ENCODE measurements at regions not wholly inside any gene's neighbourhood (a gene's known extent, or its start where the extent isn't known, plus 50 kb on each side); places are given as distances from the start of the nearest gene placed in this dataset.

DNA sequence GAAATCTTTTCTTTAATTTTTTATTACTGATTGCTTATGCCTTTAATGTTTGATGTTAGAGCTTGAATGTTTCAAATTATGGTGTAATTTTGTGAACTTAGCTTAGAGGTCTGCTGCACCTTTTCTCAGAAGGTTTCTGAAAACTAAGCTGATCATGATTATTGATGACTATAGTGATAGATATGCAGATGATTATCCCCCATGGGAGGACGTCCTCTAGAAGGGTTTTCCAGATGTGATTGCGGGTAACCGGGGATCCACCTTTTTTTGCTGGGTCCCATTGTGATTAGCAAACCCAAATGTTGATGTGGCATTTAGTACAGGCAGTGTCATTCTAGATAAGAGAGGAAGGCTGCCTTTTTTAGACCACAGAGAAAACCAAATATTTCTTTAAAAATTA, 272.9 kb downstream of the FBXO8 start:
- Histone ChIP-seq H3K27ac (ENCODE audit: low read depth, low read length) (no peak overlapping the region), H3K79me1 (ENCODE audit: low read depth, low read length) (no peaks in the 10 kb centered on the region), H3K27me3 (replicated peaks in 1 of 4; ENCODE audit: control insufficient read depth in 3 of 4, extremely low read depth in 1 of 4, insufficient read depth in 3 of 4, low read length in 3 of 4) (no peaks in the 10 kb centered on the region), H4K20me1 (replicated peaks in 1 of 2; ENCODE audit: control insufficient read depth in 1 of 2, insufficient read depth in 2 of 2, low read length in 2 of 2) (no peaks in the 10 kb centered on the region), H4K8ac (ENCODE audit: extremely low read depth, insufficient read depth, low read length) (no peak overlapping the region), H3K9ac (replicated peaks in 1 of 4; ENCODE audit: extremely low read depth in 1 of 4, low read depth in 3 of 4, low read length in 3 of 4) (no peak overlapping the region), H2BK15ac (ENCODE audit: low read length) (no peak overlapping the region), H3K4ac (replicated peaks; ENCODE audit: insufficient read length, low read depth, low read length) (no peak overlapping the region), H3K56ac (replicated peaks; ENCODE audit: insufficient read length, low read depth, low read length) (no peak overlapping the region), H4K91ac (replicated peaks; ENCODE audit: insufficient read length, low read length) (no peak overlapping the region), H4K5ac (ENCODE audit: insufficient read length, low read depth, low read length) (no peak overlapping the region), H3K9me3 (ENCODE audit: insufficient read depth in 2 of 2, low read depth in 1 of 2, low read length in 1 of 2) (no peaks in the 10 kb centered on the region), H2AFZ (ENCODE audit: low read length) (no peak overlapping the region), H3K18ac (ENCODE audit: extremely low read depth, low read length) (no peak overlapping the region), H3K79me2 (ENCODE audit: control insufficient read depth in 1 of 2, insufficient read depth in 2 of 2, low read length in 2 of 2) (no peaks in the 10 kb centered on the region), H3K36me3 (ENCODE audit: control insufficient read depth in 2 of 4, insufficient read depth in 4 of 4, low read length in 3 of 4) (no peaks in the 10 kb centered on the region), H3K14ac (ENCODE audit: insufficient read length) (no peak overlapping the region), H3K4me2 (ENCODE audit: insufficient read depth in 1 of 2, low read depth in 2 of 2, low read length in 2 of 2) (no peak overlapping the region), H2BK12ac (ENCODE audit: low read depth, low read length) (no peak overlapping the region), H2BK20ac (ENCODE audit: low read length) (no peak overlapping the region), H3K23me2 (ENCODE audit: low read depth, low read length) (no peaks in the 10 kb centered on the region), H3K23ac (ENCODE audit: insufficient read length) (no peak overlapping the region), H2BK5ac (ENCODE audit: low read depth, low read length) (no peak overlapping the region), H2AK5ac (ENCODE audit: low read depth, low read length) (no peak overlapping the region), H3K4me3 (ENCODE audit: extremely low read depth in 1 of 4, insufficient read depth in 2 of 4, low read depth in 3 of 4, low read length in 4 of 4) (no peak overlapping the region), H2BK120ac (replicated peaks; ENCODE audit: low read depth, low read length) (no peak overlapping the region), H3K4me1 (replicated peaks in 1 of 4; ENCODE audit: control insufficient read depth in 3 of 4, insufficient read depth in 4 of 4, low read length in 3 of 4) (no peaks in the 10 kb centered on the region)
- FAIRE-seq (no peak), DNase-seq (ENCODE audit: low read depth in 1 of 2, low spot score in 2 of 2) (no peak)
- WGBS, 2 experiments (ENCODE audit: extremely low coverage in 1 of 2, insufficient coverage in 1 of 2, insufficient read length in 1 of 2, insufficient replicate concordance in 2 of 2, low coverage in 1 of 2, low lambda C conversion rate in 2 of 2, missing lambda C conversion rate in 1 of 2): 88% methylated on average over 3 of the region's 3 CpGs; no CpG with 5 or more reads in 1 of the 2 experiments
- POLR2A ChIA-PET (ENCODE audit: partially characterized antibody): no interaction called here
- CTCF ChIA-PET (ENCODE audit: partially characterized antibody): interaction anchor here (0.7 to 1.5 kb wide), 3 partner anchors 9 to 179 kb away, joined by 3 read pairs; no protein-coding TSS in a partner anchor
- TF ChIP-seq SIN3A (conservative IDR thresholded peaks at IDR 0.05 in 1 of 2, IDR thresholded peaks at IDR 0.05 in 1 of 2; ENCODE audit: low read depth in 1 of 2, low read length in 2 of 2) (no peak), SRF (IDR thresholded peaks at IDR 0.05; ENCODE audit: low read depth, low read length) (no peak), TCF12 (IDR thresholded peaks at IDR 0.05; ENCODE audit: low read depth, low read length) (no peak), RXRA (IDR thresholded peaks at IDR 0.05; ENCODE audit: insufficient read depth, low read depth, low read length) (no peak), ZNF274 (IDR thresholded peaks at IDR 0.05; ENCODE audit: borderline replicate concordance, extremely low read depth, low read length) (no peak), RAD21 (IDR thresholded peaks at IDR 0.05 in 1 of 2, conservative IDR thresholded peaks at IDR 0.05 in 1 of 2; ENCODE audit: low read depth in 2 of 2, low read length in 2 of 2) (no peak), SIRT6 (IDR thresholded peaks at IDR 0.05; ENCODE audit: low read length) (no peak)
